ENCODE measurements at regions not wholly inside any gene's neighbourhood (a gene's known extent, or its start where the extent isn't known, plus 50 kb on each side); places are given as distances from the start of the nearest gene placed in this dataset.

DNA sequence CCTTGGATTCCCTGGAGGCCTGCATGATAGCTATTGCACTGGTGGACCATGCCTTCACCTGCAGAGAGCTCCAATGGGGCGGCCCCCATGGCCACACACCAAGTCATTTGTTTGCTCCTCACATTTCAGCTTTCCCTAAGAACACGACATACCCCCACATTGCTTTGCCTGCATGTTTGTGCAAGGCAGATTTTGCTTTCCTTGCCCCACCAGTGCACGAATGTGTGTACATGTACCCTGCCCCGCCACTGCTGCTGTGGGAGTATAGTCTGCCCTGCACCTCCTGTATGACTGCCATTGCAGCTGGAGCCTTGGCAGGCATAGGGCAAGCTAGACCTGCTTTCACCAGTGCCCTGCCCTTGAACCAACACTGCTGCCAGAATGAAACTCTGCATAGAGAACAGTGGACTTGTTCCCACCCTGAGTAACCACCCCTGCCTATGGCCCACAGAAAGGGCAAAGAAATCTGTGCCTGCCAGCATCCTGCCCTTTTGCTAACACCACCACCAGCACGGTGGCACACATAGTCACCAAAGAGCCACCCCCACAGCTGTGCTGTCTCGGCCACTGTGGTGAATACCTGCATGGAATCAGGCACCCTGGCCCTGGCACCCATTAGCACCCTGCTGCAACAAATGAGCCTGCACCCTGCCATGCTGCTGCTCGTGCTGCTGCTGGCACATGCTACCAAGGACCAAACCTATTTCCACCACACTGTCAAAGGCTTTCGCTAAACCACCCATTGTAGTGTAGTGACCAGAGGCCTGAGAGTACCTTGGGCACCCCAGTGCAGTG, 661.7 kb upstream of the FAM241A start:
- Histone ChIP-seq H3K4me3 (ENCODE audit: low read depth, low read length) (no peak overlapping the region), H2AFZ (ENCODE audit: low read length, unreplicated experiment) (no peak overlapping the region), H3K36me3 (ENCODE audit: insufficient read depth, low read length) (no peaks in the 10 kb centered on the region), H3K79me2 (ENCODE audit: control insufficient read depth, insufficient read depth, low read length, unreplicated experiment) (no peaks in the 10 kb centered on the region), H3K27me3 (ENCODE audit: insufficient read depth, low read length) (peaks cover 13% of the 10 kb centered on the region; the same call in 1 of the 2 replicates), H3K4me1 (ENCODE audit: control insufficient read depth, insufficient read depth, low read length, unreplicated experiment) (no peaks in the 10 kb centered on the region), H3K27ac (ENCODE audit: low read depth, low read length) (no peak overlapping the region)

DNA sequence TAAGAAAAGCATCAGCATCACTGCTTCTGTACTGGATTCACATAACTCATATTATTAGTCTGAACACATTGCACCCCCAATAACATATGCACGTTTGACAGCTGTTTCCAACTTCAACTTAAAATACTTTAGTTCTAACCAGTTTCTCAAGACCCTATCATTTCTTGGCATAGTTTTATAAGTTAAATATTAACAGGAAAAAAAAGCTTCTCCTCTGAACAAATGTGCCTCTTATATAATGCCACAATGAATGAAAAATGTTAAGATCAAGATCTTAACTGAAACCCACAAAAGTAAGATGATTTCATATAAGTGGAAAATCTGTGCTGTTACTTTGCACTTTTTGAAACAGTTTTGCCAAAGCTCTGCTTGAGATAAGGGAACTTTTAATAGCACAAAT, 652.8 kb upstream of the FAM241A start:
- no peak overlapping the region for H3K27ac ChIP-seq (ENCODE audit: low read depth, low read length)
- H3K79me2 ChIP-seq (ENCODE audit: control insufficient read depth, insufficient read depth, low read length, unreplicated experiment) = no peaks in the 10 kb centered on the region
- H2AFZ ChIP-seq (ENCODE audit: low read length, unreplicated experiment) = peak overlapping the region; percentile 5
- H3K4me3 ChIP-seq (ENCODE audit: low read depth, low read length) = no peak overlapping the region
- no peaks in the 10 kb centered on the region for H3K4me1 ChIP-seq (ENCODE audit: control insufficient read depth, insufficient read depth, low read length, unreplicated experiment)
- no peaks in the 10 kb centered on the region for H3K27me3 ChIP-seq (ENCODE audit: insufficient read depth, low read length)
- H3K36me3 ChIP-seq (ENCODE audit: insufficient read depth, low read length) = no peaks in the 10 kb centered on the region

DNA sequence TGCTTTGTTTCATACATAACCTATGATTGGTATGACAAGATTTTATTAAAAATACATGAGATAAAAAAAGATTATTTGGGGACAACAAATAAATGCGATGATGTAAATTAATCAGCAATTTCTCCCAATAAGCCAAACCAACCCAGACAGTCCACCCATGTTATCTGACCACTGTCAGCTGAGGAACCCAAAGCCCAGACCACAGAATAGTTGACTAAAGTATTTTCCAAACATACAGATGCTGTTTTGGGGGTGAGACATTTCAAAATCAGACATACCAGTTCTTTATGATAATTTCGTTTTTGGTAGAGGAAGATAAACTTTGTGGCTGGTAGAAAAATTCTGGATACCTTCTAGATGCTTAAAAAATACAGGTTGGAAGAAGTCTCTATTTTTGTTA, 650.8 kb upstream of the FAM241A start:
- peak overlapping the region; percentile 41 for H2AFZ ChIP-seq (ENCODE audit: low read length, unreplicated experiment)
- no peaks in the 10 kb centered on the region for H3K36me3 ChIP-seq (ENCODE audit: insufficient read depth, low read length)
- H3K27me3 ChIP-seq (ENCODE audit: insufficient read depth, low read length) = no peaks in the 10 kb centered on the region
- H3K27ac ChIP-seq (ENCODE audit: low read depth, low read length) = no peak overlapping the region
- H3K79me2 ChIP-seq (ENCODE audit: control insufficient read depth, insufficient read depth, low read length, unreplicated experiment) = no peaks in the 10 kb centered on the region
- no peak overlapping the region for H3K4me3 ChIP-seq (ENCODE audit: low read depth, low read length)
- no peaks in the 10 kb centered on the region for H3K4me1 ChIP-seq (ENCODE audit: control insufficient read depth, insufficient read depth, low read length, unreplicated experiment)

DNA sequence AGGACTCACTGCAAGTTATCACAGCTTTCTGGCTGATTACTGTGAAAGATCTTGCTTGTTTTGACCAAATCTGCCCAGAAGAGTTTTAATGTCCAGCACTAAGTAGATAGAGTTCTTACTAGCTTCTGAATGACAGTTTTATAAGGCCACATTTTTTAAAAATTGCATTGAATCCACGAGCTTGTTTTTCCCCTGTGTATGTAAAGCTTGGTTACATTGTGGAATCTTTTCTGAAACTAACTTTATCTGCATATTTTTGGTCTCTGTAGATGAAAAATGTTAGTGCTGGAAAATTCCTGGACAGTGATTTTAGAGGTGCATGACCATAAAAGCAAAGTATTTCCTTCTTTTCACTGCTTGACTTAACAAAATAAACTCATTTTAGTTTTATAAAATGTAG, 650.3 kb upstream of the FAM241A start:
- Histone ChIP-seq H3K36me3 (ENCODE audit: insufficient read depth, low read length) (no peaks in the 10 kb centered on the region), H2AFZ (ENCODE audit: low read length, unreplicated experiment) (peak overlapping the region; percentile 41), H3K79me2 (ENCODE audit: control insufficient read depth, insufficient read depth, low read length, unreplicated experiment) (no peaks in the 10 kb centered on the region), H3K4me3 (ENCODE audit: low read depth, low read length) (no peak overlapping the region), H3K27ac (ENCODE audit: low read depth, low read length) (no peak overlapping the region), H3K4me1 (ENCODE audit: control insufficient read depth, insufficient read depth, low read length, unreplicated experiment) (no peaks in the 10 kb centered on the region), H3K27me3 (ENCODE audit: insufficient read depth, low read length) (no peaks in the 10 kb centered on the region)

DNA sequence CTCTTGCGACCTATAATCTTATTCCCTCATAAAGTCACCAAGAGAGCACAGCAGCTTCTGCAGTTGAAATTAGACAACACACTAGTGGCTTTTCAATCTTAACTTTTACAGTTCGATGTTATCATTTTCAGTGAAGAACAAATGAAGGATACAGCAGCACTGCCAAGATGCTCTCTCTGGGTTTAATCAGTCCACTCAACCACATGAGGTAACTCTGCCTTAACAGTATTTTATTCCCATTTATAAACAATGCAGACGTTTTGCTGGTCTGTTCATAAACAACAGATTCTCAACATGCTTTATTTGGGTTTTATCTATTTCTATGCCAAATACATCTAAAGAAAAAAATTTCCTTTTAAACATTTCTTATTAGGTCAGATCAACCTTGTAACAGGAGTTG, 646.0 kb upstream of the FAM241A start:
- Histone ChIP-seq H3K79me2 (ENCODE audit: control insufficient read depth, insufficient read depth, low read length, unreplicated experiment) (no peaks in the 10 kb centered on the region), H2AFZ (ENCODE audit: low read length, unreplicated experiment) (no peak overlapping the region), H3K27me3 (ENCODE audit: insufficient read depth, low read length) (no peaks in the 10 kb centered on the region), H3K27ac (ENCODE audit: low read depth, low read length) (no peak overlapping the region), H3K4me1 (ENCODE audit: control insufficient read depth, insufficient read depth, low read length, unreplicated experiment) (no peaks in the 10 kb centered on the region), H3K4me3 (ENCODE audit: low read depth, low read length) (no peak overlapping the region), H3K36me3 (ENCODE audit: insufficient read depth, low read length) (no peaks in the 10 kb centered on the region)

DNA sequence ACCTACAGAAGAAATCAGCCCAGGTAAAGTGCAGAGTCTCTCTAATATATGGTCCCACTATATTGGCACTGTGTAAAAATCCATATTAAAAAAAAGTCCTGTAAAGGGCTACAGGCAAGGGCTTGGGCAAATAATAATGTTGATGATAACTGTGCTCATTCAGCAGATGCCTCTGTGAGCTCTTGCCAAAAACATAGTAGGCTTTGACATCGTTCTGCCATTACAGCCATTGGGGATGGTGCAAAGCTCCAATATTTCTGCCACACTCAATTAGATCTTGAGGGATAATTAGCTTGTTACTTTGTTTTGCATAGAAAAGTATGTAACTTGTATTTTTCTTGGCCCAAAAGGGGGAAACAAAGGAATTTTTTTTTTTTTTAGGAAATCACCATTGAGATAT, 645.5 kb upstream of the FAM241A start:
- H3K36me3 ChIP-seq (ENCODE audit: insufficient read depth, low read length) = no peaks in the 10 kb centered on the region
- no peak overlapping the region for H3K4me3 ChIP-seq (ENCODE audit: low read depth, low read length)
- H3K27ac ChIP-seq (ENCODE audit: low read depth, low read length) = no peak overlapping the region
- H2AFZ ChIP-seq (ENCODE audit: low read length, unreplicated experiment) = no peak overlapping the region
- H3K4me1 ChIP-seq (ENCODE audit: control insufficient read depth, insufficient read depth, low read length, unreplicated experiment) = no peaks in the 10 kb centered on the region
- no peaks in the 10 kb centered on the region for H3K79me2 ChIP-seq (ENCODE audit: control insufficient read depth, insufficient read depth, low read length, unreplicated experiment)
- H3K27me3 ChIP-seq (ENCODE audit: insufficient read depth, low read length) = no peaks in the 10 kb centered on the region

DNA sequence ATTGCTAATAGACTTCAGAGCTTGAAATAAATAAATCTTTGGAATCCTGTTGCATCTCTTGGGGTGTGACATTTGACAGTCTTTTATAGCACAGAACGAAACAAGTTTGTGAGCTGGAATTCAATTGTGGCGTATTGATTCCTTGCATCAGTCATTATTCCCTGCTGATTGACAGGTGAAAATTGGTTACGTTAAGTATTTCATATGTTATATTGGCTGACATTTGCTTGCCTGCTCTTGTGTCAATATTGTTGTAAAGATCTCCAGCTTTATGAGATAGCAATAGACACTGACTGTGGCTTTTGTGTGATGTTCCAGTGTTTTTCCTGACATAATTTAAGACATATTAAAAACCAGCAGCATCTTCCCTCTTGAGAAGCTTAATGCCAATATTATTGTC, 644.4 kb upstream of the FAM241A start:
- Histone ChIP-seq H3K79me2 (ENCODE audit: control insufficient read depth, insufficient read depth, low read length, unreplicated experiment) (no peaks in the 10 kb centered on the region), H3K4me3 (ENCODE audit: low read depth, low read length) (no peak overlapping the region), H3K27me3 (ENCODE audit: insufficient read depth, low read length) (no peaks in the 10 kb centered on the region), H3K4me1 (ENCODE audit: control insufficient read depth, insufficient read depth, low read length, unreplicated experiment) (no peaks in the 10 kb centered on the region), H3K27ac (ENCODE audit: low read depth, low read length) (no peak overlapping the region), H3K36me3 (ENCODE audit: insufficient read depth, low read length) (no peaks in the 10 kb centered on the region), H2AFZ (ENCODE audit: low read length, unreplicated experiment) (no peak overlapping the region)

DNA sequence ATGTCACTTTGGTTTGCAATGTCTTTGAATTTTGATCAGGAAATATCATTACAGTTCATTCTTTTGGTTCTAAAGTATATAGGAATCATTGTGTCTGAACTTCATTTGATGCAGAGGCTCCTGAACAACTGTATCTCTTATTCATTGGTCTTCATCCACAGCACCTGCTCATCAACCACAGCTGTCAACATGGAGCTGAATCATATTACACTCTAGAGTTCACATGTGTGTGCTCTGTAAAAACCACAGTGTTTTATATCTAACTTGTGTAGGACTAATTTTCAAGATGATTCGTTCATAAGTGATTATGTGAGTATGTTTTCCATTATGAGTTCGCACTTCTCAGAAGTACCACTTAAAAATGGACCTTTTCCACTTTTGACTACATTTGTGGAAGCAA, 643.3 kb upstream of the FAM241A start:
- Histone ChIP-seq H3K27ac (ENCODE audit: low read depth, low read length) (no peak overlapping the region), H3K27me3 (ENCODE audit: insufficient read depth, low read length) (no peaks in the 10 kb centered on the region), H3K4me3 (ENCODE audit: low read depth, low read length) (no peak overlapping the region), H3K79me2 (ENCODE audit: control insufficient read depth, insufficient read depth, low read length, unreplicated experiment) (no peaks in the 10 kb centered on the region), H3K36me3 (ENCODE audit: insufficient read depth, low read length) (no peaks in the 10 kb centered on the region), H3K4me1 (ENCODE audit: control insufficient read depth, insufficient read depth, low read length, unreplicated experiment) (no peaks in the 10 kb centered on the region), H2AFZ (ENCODE audit: low read length, unreplicated experiment) (no peak overlapping the region)

DNA sequence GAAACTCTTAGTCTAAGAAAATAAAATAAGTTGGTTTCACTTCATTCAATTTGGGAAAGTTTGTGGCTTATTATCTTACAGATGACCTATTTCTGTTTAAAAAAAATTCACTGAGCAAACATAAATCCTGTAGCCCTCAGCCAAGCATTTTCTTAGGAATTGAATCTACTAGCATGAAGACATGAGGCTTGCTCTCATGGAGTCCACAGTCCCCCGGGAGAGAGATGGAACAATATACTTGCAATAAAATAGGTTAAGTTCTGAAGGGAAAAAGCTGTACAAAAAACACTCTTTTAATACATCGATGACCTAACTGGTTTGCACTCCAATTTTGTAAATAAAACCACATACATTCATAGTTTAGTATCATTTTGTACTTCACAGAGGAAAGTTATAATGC, 642.6 kb upstream of the FAM241A start:
- no peak overlapping the region for H3K4me3 ChIP-seq (ENCODE audit: low read depth, low read length)
- no peaks in the 10 kb centered on the region for H3K27me3 ChIP-seq (ENCODE audit: insufficient read depth, low read length)
- no peaks in the 10 kb centered on the region for H3K36me3 ChIP-seq (ENCODE audit: insufficient read depth, low read length)
- no peaks in the 10 kb centered on the region for H3K4me1 ChIP-seq (ENCODE audit: control insufficient read depth, insufficient read depth, low read length, unreplicated experiment)
- no peak overlapping the region for H2AFZ ChIP-seq (ENCODE audit: low read length, unreplicated experiment)
- no peak overlapping the region for H3K27ac ChIP-seq (ENCODE audit: low read depth, low read length)
- no peaks in the 10 kb centered on the region for H3K79me2 ChIP-seq (ENCODE audit: control insufficient read depth, insufficient read depth, low read length, unreplicated experiment)

DNA sequence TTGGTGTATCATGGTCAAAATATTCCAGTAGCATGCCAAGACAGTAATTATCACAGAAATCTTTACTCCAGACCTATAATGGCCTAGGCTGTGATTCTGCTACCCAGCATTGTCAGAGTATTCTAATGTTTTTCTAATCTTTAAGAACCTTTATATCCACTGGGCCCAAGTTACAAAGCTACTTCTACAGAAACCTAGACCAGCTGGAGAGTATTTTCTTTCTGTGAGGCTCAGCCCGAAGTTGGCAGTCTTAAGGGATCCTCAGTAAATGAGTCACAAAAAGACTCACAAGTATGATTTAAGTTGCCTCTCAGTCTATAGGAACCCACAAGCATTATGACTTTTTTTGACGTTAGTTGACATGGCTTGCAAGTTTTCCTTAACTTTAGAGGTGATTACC, 638.5 kb upstream of the FAM241A start:
- no peaks in the 10 kb centered on the region for H3K27me3 ChIP-seq (ENCODE audit: insufficient read depth, low read length)
- H3K4me1 ChIP-seq (ENCODE audit: control insufficient read depth, insufficient read depth, low read length, unreplicated experiment) = peaks cover 12% of the 10 kb centered on the region
- H2AFZ ChIP-seq (ENCODE audit: low read length, unreplicated experiment) = no peak overlapping the region
- H3K4me3 ChIP-seq (ENCODE audit: low read depth, low read length) = no peak overlapping the region
- no peaks in the 10 kb centered on the region for H3K36me3 ChIP-seq (ENCODE audit: insufficient read depth, low read length)
- no peak overlapping the region for H3K27ac ChIP-seq (ENCODE audit: low read depth, low read length)
- H3K79me2 ChIP-seq (ENCODE audit: control insufficient read depth, insufficient read depth, low read length, unreplicated experiment) = no peaks in the 10 kb centered on the region

DNA sequence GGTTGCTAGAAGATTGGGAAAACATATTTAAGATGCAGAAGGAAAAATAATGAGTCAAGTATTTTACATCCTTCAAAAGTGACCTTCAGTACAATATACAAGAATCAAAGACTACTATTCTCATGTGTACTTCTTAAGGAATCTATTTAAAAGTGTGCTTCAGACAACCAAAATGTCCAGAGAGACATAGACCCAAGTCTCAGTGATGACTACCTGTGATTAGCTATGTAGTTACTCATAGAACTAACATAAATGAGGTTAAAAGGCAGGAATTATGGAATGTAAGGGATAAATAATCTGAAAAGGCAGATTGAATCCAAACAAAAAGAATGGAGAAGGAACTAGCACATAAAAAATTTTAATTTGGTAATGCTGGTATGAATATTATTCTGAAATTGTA, 634.7 kb upstream of the FAM241A start:
- peak overlapping the region; percentile 16; the same call in 1 of the 2 replicates for H3K27ac ChIP-seq (ENCODE audit: low read depth, low read length)
- no peak overlapping the region for H3K4me3 ChIP-seq (ENCODE audit: low read depth, low read length)
- peaks cover 19% of the 10 kb centered on the region for H3K4me1 ChIP-seq (ENCODE audit: control insufficient read depth, insufficient read depth, low read length, unreplicated experiment)
- H3K27me3 ChIP-seq (ENCODE audit: insufficient read depth, low read length) = no peaks in the 10 kb centered on the region
- H3K36me3 ChIP-seq (ENCODE audit: insufficient read depth, low read length) = no peaks in the 10 kb centered on the region
- no peak overlapping the region for H2AFZ ChIP-seq (ENCODE audit: low read length, unreplicated experiment)
- no peaks in the 10 kb centered on the region for H3K79me2 ChIP-seq (ENCODE audit: control insufficient read depth, insufficient read depth, low read length, unreplicated experiment)
